ENCODE measurements at regions not wholly inside any gene's neighbourhood (a gene's known extent, or its start where the extent isn't known, plus 50 kb on each side); places are given as distances from the start of the nearest gene placed in this dataset.
A peak's percentile ranks its signal among the peaks of the same experiment; 100 is the strongest.

DNA sequence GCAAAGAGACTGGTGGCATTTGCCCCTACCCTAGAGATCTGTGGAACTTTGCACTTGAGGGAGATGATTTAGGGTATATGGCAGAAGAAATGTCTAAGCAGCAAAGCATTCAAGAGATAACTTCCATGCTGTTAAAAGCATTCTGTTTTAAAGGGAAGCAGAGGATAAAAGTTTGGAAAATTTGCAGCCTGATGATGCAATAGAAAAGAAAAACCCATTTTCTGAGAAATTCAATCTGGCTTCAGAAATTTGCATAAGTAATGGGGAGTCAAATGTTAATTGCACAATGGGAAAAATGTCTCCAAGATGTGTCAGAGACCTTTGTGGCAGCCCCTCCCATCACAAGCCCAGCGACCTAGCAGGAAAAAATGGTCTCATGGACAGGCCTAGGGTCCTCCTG, 361.7 kb downstream of the ANKRD7 start:
- no peak overlapping the region for H3K27ac Mint-ChIP-seq
- TF ChIP-seq, protein P1, sequence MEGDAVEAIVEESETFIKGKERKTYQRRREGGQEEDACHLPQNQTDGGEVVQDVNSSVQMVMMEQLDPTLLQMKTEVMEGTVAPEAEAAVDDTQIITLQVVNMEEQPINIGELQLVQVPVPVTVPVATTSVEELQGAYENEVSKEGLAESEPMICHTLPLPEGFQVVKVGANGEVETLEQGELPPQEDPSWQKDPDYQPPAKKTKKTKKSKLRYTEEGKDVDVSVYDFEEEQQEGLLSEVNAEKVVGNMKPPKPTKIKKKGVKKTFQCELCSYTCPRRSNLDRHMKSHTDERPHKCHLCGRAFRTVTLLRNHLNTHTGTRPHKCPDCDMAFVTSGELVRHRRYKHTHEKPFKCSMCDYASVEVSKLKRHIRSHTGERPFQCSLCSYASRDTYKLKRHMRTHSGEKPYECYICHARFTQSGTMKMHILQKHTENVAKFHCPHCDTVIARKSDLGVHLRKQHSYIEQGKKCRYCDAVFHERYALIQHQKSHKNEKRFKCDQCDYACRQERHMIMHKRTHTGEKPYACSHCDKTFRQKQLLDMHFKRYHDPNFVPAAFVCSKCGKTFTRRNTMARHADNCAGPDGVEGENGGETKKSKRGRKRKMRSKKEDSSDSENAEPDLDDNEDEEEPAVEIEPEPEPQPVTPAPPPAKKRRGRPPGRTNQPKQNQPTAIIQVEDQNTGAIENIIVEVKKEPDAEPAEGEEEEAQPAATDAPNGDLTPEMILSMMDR (IDR thresholded peaks at IDR 0.05; ENCODE audit: unreplicated experiment), result no peak
- no peak for DNase-seq (ENCODE audit: low spot score, unreplicated experiment)
- H3K36me3 Mint-ChIP-seq (ENCODE audit: insufficient read depth), result peaks cover 2% of the 10 kb centered on the region
- H3K9me3 Mint-ChIP-seq (ENCODE audit: low read depth), result peaks cover 18% of the 10 kb centered on the region
- H3K4me3 Mint-ChIP-seq (ENCODE audit: low read depth), result no peak overlapping the region
- H3K27me3 Mint-ChIP-seq, result no peaks in the 10 kb centered on the region
- no peaks in the 10 kb centered on the region for H3K4me1 Mint-ChIP-seq (ENCODE audit: low read depth)

GRCh38 chr7:118590107-118590506, 365.6 kb downstream of the ANKRD7 start:
- Mint-ChIP-seq H3K36me3 (ENCODE audit: insufficient read depth) (peaks cover 2% of the 10 kb centered on the region), H3K27me3 (no peaks in the 10 kb centered on the region), H3K27ac (no peak overlapping the region), H3K4me1 (ENCODE audit: low read depth) (no peaks in the 10 kb centered on the region), H3K9me3 (ENCODE audit: low read depth) (peaks cover 18% of the 10 kb centered on the region), H3K4me3 (ENCODE audit: low read depth) (no peak overlapping the region)
- TF ChIP-seq, protein P1 (IDR thresholded peaks at IDR 0.05; ENCODE audit: unreplicated experiment), result peak; percentile 29
- DNase-seq (ENCODE audit: low spot score, unreplicated experiment), result no peak

DNA sequence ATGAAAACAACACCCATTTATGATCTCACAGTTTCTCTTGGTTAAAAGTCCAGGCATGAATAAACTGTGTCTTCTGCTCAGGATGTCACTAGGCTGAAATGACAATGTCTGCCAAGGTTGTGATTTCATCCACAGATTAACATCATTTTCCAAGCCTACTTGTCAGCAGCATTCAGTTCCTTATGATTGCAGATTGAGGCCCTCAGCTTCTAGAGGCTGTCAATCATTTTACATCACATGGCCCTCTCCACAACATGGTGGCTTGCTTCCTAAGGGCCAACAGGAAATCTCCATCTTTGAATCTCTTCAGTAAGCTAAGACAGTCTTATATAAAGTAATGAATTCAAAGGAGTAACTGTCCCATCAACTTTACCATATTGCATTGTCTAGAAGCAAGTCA, 377.6 kb downstream of the ANKRD7 start:
- H3K27me3 Mint-ChIP-seq, result no peaks in the 10 kb centered on the region
- H3K4me3 Mint-ChIP-seq (ENCODE audit: low read depth), result no peak overlapping the region
- TF ChIP-seq, protein P1 (IDR thresholded peaks at IDR 0.05; ENCODE audit: unreplicated experiment), result no peak
- no peaks in the 10 kb centered on the region for H3K36me3 Mint-ChIP-seq (ENCODE audit: insufficient read depth)
- H3K4me1 Mint-ChIP-seq (ENCODE audit: low read depth), result no peaks in the 10 kb centered on the region
- DNase-seq (ENCODE audit: low spot score, unreplicated experiment), result no peak
- no peak overlapping the region for H3K27ac Mint-ChIP-seq
- H3K9me3 Mint-ChIP-seq (ENCODE audit: low read depth), result no peaks in the 10 kb centered on the region

DNA sequence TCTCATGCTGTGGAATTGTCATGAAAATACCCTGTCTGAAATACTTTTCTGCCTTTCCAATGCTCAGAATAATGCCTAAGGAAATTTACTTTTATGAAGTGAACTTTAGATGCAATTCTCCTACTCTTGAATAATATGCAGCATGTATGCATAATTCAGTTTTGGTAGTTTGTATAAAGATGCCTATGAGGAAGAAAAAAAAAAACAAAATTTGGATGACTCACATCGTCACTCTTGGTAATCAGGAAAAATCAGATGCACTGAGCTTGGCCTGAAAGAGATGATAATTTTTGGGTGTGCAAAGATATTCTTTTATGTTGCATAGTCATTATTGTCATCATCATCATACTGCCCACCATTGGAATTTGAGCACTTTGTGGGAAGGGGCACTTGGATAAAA, 382.1 kb downstream of the ANKRD7 start:
- no peaks in the 10 kb centered on the region for H3K36me3 Mint-ChIP-seq (ENCODE audit: insufficient read depth)
- no peaks in the 10 kb centered on the region for H3K4me1 Mint-ChIP-seq (ENCODE audit: low read depth)
- H3K9me3 Mint-ChIP-seq (ENCODE audit: low read depth), result no peaks in the 10 kb centered on the region
- H3K4me3 Mint-ChIP-seq (ENCODE audit: low read depth), result no peak overlapping the region
- H3K27me3 Mint-ChIP-seq, result no peaks in the 10 kb centered on the region
- DNase-seq (ENCODE audit: low spot score, unreplicated experiment), result no peak
- no peak overlapping the region for H3K27ac Mint-ChIP-seq
- TF ChIP-seq, protein P1 (IDR thresholded peaks at IDR 0.05; ENCODE audit: unreplicated experiment), result no peak

- no peak overlapping the region for H3K27ac Mint-ChIP-seq
- no peaks in the 10 kb centered on the region for H3K27me3 Mint-ChIP-seq
- H3K36me3 Mint-ChIP-seq (ENCODE audit: insufficient read depth), result no peaks in the 10 kb centered on the region
- H3K9me3 Mint-ChIP-seq (ENCODE audit: low read depth), result no peaks in the 10 kb centered on the region
- H3K4me1 Mint-ChIP-seq (ENCODE audit: low read depth), result no peaks in the 10 kb centered on the region
- TF ChIP-seq, protein P1 (IDR thresholded peaks at IDR 0.05; ENCODE audit: unreplicated experiment), result no peak
- H3K4me3 Mint-ChIP-seq (ENCODE audit: low read depth), result no peak overlapping the region
- DNase-seq (ENCODE audit: low spot score, unreplicated experiment), result no peak
Measured at GRCh38 chr7:118609207-118609606, 384.7 kb downstream of the ANKRD7 start.
